ENCODE measurements at regions not wholly inside any gene's neighbourhood (a gene's known extent, or its start where the extent isn't known, plus 50 kb on each side); places are given as distances from the start of the nearest gene placed in this dataset.

DNA sequence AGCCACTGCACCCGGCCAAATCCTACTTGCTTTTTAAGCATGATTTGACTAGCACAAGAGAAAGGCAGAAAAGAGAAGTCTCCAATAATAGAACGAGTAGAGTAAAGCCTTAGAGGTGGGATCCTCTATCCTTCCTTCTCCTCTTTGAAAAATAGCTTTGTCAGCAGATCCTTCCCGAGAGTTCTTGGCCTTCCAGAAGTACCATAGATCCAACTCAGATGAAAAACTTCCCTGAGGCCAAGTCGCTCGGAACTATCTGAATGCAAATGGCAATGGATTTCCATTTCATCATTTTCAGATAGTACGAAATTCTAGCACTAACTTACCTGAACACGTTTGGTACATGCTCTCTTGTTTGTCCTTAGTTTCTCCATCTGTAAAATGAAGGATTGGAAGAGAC is 52.0 kb upstream of the SLIT3 start:
- Histone ChIP-seq H3K27ac (no peak overlapping the region), H3K4me3 (no peak overlapping the region), H3K4me1 (no peaks in the 10 kb centered on the region), H3K36me3 (no peaks in the 10 kb centered on the region), H3K9me3 (no peaks in the 10 kb centered on the region), H3K27me3 (no peaks in the 10 kb centered on the region)
- WGBS, 2 donors = 86% methylated on average over 7 of the region's 7 CpGs
- ATAC-seq (ENCODE audit: low FRiP score in 2 of 2) (no peak), DNase-seq (no peak)
- TF ChIP-seq EP300 (IDR thresholded peaks at IDR 0.05) (no peak), POLR2AphosphoS5 (IDR thresholded peaks at IDR 0.05) (no peak), POLR2A (IDR thresholded peaks at IDR 0.05) (no peak)
- TF ChIP-seq, protein P1, sequence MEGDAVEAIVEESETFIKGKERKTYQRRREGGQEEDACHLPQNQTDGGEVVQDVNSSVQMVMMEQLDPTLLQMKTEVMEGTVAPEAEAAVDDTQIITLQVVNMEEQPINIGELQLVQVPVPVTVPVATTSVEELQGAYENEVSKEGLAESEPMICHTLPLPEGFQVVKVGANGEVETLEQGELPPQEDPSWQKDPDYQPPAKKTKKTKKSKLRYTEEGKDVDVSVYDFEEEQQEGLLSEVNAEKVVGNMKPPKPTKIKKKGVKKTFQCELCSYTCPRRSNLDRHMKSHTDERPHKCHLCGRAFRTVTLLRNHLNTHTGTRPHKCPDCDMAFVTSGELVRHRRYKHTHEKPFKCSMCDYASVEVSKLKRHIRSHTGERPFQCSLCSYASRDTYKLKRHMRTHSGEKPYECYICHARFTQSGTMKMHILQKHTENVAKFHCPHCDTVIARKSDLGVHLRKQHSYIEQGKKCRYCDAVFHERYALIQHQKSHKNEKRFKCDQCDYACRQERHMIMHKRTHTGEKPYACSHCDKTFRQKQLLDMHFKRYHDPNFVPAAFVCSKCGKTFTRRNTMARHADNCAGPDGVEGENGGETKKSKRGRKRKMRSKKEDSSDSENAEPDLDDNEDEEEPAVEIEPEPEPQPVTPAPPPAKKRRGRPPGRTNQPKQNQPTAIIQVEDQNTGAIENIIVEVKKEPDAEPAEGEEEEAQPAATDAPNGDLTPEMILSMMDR (IDR thresholded peaks at IDR 0.05) = no peak

DNA sequence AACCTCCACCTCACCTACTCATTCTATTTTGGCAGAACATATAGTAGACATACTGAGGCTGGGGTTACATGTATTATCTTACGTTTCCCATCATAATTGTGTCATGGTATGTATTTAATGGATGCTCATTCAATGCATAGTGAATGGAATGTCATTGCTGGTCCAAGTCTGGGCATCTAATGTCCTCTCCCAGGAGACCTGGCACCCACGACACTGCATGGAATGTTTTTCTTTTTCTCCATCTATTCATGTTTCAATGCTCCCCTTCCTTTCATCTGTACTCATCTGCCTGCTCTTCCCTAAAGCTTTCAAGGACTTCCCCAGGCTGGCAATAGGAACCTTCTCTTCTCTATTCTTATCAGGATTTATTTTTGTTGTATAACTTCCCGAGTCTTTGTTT is 50.8 kb upstream of the SLIT3 start:
- WGBS, 2 donors = 66 to 77% methylated on average over 3 of the region's 3 CpGs

DNA sequence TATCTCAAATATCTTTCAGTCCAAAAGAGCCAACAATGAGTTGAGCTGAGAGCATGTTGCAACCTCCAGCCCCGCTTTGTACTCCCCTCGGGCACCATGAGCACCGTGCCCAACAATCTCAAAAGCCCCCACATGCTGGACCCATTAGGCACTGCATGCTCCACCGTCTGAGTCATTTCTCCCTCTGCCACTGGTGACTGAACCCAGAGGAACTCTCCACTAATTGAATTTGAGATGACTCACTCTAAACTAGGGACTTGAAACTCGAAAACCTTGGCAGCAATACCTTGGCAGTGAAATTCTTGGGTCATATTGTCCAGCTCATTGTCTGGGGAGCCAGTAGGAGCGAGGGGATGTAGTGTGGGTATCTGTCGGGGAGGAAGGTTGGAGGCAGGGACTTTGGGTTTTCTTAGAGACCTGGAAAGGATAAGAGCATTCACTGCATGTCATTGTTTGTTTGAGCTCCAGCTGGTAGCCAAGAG is 49.9 kb upstream of the SLIT3 start:
- 41 to 57% methylated on average over 5 to 7 of the region's 7 CpGs for whole genome bisulfite sequencing, 2 donors
- no peak overlapping the region for H3K4me3 ChIP-seq
- no peak for DNase-seq

More for the DNA sequence above, 50.8 kb upstream of the SLIT3 start:
- ATAC-seq (ENCODE audit: low FRiP score in 2 of 2) (no peak), DNase-seq (no peak)
- H3K27ac ChIP-seq = no peak overlapping the region
- no peaks in the 10 kb centered on the region for H3K36me3 ChIP-seq
- no peaks in the 10 kb centered on the region for H3K4me1 ChIP-seq
- H3K9me3 ChIP-seq = no peaks in the 10 kb centered on the region
- no peak overlapping the region for H3K4me3 ChIP-seq
- no peaks in the 10 kb centered on the region for H3K27me3 ChIP-seq
- no peak for TF ChIP-seq POLR2AphosphoS5 (IDR thresholded peaks at IDR 0.05)
- TF ChIP-seq POLR2A (IDR thresholded peaks at IDR 0.05) = no peak
- TF ChIP-seq, protein P1 (IDR thresholded peaks at IDR 0.05) = no peak
- TF ChIP-seq EP300 (IDR thresholded peaks at IDR 0.05) = no peak

More for the DNA sequence above, 49.9 kb upstream of the SLIT3 start:
- ATAC-seq (ENCODE audit: low FRiP score in 2 of 2) = peak; percentile 54 to 79
- Histone ChIP-seq H3K27ac (no peak overlapping the region), H3K36me3 (no peaks in the 10 kb centered on the region), H3K27me3 (no peaks in the 10 kb centered on the region), H3K9me3 (no peaks in the 10 kb centered on the region), H3K4me1 (no peaks in the 10 kb centered on the region)
- TF ChIP-seq POLR2AphosphoS5 (IDR thresholded peaks at IDR 0.05) = no peak
- no peak for TF ChIP-seq POLR2A (IDR thresholded peaks at IDR 0.05)
- no peak for TF ChIP-seq EP300 (IDR thresholded peaks at IDR 0.05)
- TF ChIP-seq, protein P1 (IDR thresholded peaks at IDR 0.05) = no peak
